ENCODE measurements at regions not wholly inside any gene's neighbourhood (a gene's known extent, or its start where the extent isn't known, plus 50 kb on each side); places are given as distances from the start of the nearest gene placed in this dataset.

DNA sequence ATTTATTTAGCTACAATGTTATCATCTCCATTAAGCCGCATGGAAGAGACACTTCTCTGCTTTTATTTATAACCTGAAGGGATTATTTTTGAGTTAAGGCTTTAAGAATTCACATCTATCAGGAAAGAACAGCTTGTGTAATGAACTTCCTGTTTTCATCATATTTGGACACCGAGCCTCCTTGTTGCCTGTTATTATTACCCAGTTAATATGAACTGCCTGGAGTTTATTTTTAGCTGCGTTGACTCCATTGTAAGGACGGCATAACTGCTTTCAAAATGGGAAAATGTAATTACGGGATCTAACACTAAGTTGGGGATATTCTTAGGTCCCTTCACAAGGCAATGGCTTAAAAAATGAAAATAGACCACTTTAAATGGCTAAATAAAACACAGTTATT, 89.0 kb upstream of the NR4A3 start:
- TF ChIP-seq, protein P1, sequence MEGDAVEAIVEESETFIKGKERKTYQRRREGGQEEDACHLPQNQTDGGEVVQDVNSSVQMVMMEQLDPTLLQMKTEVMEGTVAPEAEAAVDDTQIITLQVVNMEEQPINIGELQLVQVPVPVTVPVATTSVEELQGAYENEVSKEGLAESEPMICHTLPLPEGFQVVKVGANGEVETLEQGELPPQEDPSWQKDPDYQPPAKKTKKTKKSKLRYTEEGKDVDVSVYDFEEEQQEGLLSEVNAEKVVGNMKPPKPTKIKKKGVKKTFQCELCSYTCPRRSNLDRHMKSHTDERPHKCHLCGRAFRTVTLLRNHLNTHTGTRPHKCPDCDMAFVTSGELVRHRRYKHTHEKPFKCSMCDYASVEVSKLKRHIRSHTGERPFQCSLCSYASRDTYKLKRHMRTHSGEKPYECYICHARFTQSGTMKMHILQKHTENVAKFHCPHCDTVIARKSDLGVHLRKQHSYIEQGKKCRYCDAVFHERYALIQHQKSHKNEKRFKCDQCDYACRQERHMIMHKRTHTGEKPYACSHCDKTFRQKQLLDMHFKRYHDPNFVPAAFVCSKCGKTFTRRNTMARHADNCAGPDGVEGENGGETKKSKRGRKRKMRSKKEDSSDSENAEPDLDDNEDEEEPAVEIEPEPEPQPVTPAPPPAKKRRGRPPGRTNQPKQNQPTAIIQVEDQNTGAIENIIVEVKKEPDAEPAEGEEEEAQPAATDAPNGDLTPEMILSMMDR (IDR thresholded peaks at IDR 0.05) = no peak
- TF ChIP-seq POLR2A (IDR thresholded peaks at IDR 0.05) = no peak
